ENCODE measurements at regions not wholly inside any gene's neighbourhood (a gene's known extent, or its start where the extent isn't known, plus 50 kb on each side); places are given as distances from the start of the nearest gene placed in this dataset.

DNA sequence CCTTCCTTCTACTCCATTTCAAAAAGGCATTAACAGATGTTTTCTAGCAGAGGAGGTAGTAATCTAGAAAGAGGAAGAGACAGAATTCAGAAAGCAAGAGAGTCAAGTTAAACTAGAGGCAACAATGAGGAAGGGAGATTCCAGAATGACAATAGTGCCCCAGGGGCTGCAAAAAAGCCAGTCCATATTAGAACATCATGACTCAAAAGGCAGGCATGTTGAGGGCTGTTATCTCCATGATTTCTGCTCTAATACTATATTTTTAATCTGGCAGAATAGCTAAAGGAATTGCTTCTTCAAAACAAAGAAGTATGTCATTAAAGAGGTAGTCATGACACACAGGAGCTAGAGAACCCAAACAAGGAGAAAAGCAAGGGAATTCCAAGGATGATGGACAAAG lies 599.6 kb downstream of the INHBA start:
- POLR2A ChIA-PET: no interaction called here
- H3K4me3 ChIP-seq (ENCODE audit: low read depth in 2 of 2, low read length in 1 of 2): no peak overlapping the region
- no peak overlapping the region for H3K27ac ChIP-seq (ENCODE audit: low read depth in 2 of 2, low read length in 1 of 2)
- H3K4me1 ChIP-seq (ENCODE audit: control insufficient read depth in 1 of 2, insufficient read depth in 2 of 2, low read depth in 1 of 2, low read length in 1 of 2): peaks cover 4 to 12% of the 10 kb centered on the region in 2 experiments; a peak in 3 of 4 replicates
- no peak for DNase-seq
- TF ChIP-seq NRF1 (IDR thresholded peaks at IDR 0.05; ENCODE audit: low read depth, low read length) (no peak), JUND (IDR thresholded peaks at IDR 0.05) (no peak), MEF2A (IDR thresholded peaks at IDR 0.05; ENCODE audit: borderline replicate concordance, low read depth) (no peak), EZH2phosphoT487 (IDR thresholded peaks at IDR 0.05; ENCODE audit: borderline replicate concordance, low read depth) (no peak), CTCF (IDR thresholded peaks at IDR 0.05) (no peak), SMC3 (IDR thresholded peaks at IDR 0.05; ENCODE audit: low read depth, low read length) (no peak), ZBTB33 (IDR thresholded peaks at IDR 0.05; ENCODE audit: borderline replicate concordance, low read depth) (no peak), TAF1 (IDR thresholded peaks at IDR 0.05; ENCODE audit: borderline replicate concordance, low read depth, low read length) (no peak), FOSL2 (IDR thresholded peaks at IDR 0.05; ENCODE audit: borderline replicate concordance, low read depth) (no peak), CHD2 (IDR thresholded peaks at IDR 0.05; ENCODE audit: low read length, partially characterized antibody) (no peak), USF1 (IDR thresholded peaks at IDR 0.05; ENCODE audit: borderline replicate concordance, low read depth) (no peak)
- no peak overlapping the region for H3K9ac ChIP-seq
- H4K20me1 ChIP-seq (ENCODE audit: insufficient read depth): no peaks in the 10 kb centered on the region
- H3K4me2 ChIP-seq: no peak overlapping the region
- H2AFZ ChIP-seq (ENCODE audit: low read depth): no peak overlapping the region
- H3K9me3 ChIP-seq: no peaks in the 10 kb centered on the region
- H3K79me2 ChIP-seq (ENCODE audit: insufficient read depth): no peaks in the 10 kb centered on the region
- no peaks in the 10 kb centered on the region for H3K36me3 ChIP-seq (replicated peaks in 1 of 2; ENCODE audit: control insufficient read depth in 1 of 2, insufficient read depth in 2 of 2, low read length in 1 of 2)
- CTCF ChIA-PET: interaction anchor here (1.1 kb wide), 2 partner anchors 15 to 86 kb away, joined by 3 read pairs; no protein-coding TSS in a partner anchor
- no peaks in the 10 kb centered on the region for H3K9me2 ChIP-seq
- H3K27me3 ChIP-seq (ENCODE audit: insufficient read depth): no peaks in the 10 kb centered on the region
- H3F3A ChIP-seq (replicated peaks; ENCODE audit: insufficient read depth): peaks cover 19% of the 10 kb centered on the region

GRCh38 chr7:41098846-41099245 lies 604.0 kb downstream of the INHBA start:
- Histone ChIP-seq H3K27me3 (ENCODE audit: insufficient read depth) (no peaks in the 10 kb centered on the region), H3K9ac (no peak overlapping the region), H3K4me3 (ENCODE audit: low read depth in 2 of 2, low read length in 1 of 2) (no peak overlapping the region), H3F3A (replicated peaks; ENCODE audit: insufficient read depth) (peaks cover 13% of the 10 kb centered on the region), H4K20me1 (ENCODE audit: insufficient read depth) (no peaks in the 10 kb centered on the region), H3K9me2 (no peaks in the 10 kb centered on the region), H3K4me2 (no peak overlapping the region), H3K4me1 (ENCODE audit: control insufficient read depth in 1 of 2, insufficient read depth in 2 of 2, low read depth in 1 of 2, low read length in 1 of 2) (no peaks in the 10 kb centered on the region; a peak in 2 of 4 replicates), H2AFZ (ENCODE audit: low read depth) (no peak overlapping the region), H3K27ac (ENCODE audit: low read depth in 2 of 2, low read length in 1 of 2) (no peak overlapping the region), H3K9me3 (no peaks in the 10 kb centered on the region), H3K79me2 (ENCODE audit: insufficient read depth) (no peaks in the 10 kb centered on the region), H3K36me3 (replicated peaks in 1 of 2; ENCODE audit: control insufficient read depth in 1 of 2, insufficient read depth in 2 of 2, low read length in 1 of 2) (no peaks in the 10 kb centered on the region)
- CTCF ChIA-PET: interaction anchor here (1.0 kb wide), 1 partner anchor 17 kb away, joined by 3 read pairs; no protein-coding TSS in a partner anchor
- TF ChIP-seq MXI1 (IDR thresholded peaks at IDR 0.05; ENCODE audit: low read depth, low read length) (no peak), ELF1 (IDR thresholded peaks at IDR 0.05) (no peak), FOXJ3 (CRISPR knock-in tag; IDR thresholded peaks at IDR 0.05) (no peak), MEF2A (IDR thresholded peaks at IDR 0.05; ENCODE audit: borderline replicate concordance, low read depth) (no peak), ZBTB33 (IDR thresholded peaks at IDR 0.05; ENCODE audit: borderline replicate concordance, low read depth) (no peak)
- no peak for DNase-seq
- WGBS (ENCODE audit: low lambda C conversion rate): 87% methylated on average over 5 of the region's 5 CpGs
- POLR2A ChIA-PET: no interaction called here

All from SK-N-SH (cell line).